K562 (cell line): ENCODE measurements at regions not wholly inside any gene's neighbourhood (a gene's known extent, or its start where the extent isn't known, plus 50 kb on each side); places are given as distances from the start of the nearest gene placed in this dataset.

ENCODE experiments used
- ATAC-seq: fragments of 200-7000 bp; cut with Tn5 transposase; 3 replicates; pipeline ENCODE4 v1.9.1; 2020; ENCODE audit warnings: moderate library complexity
- BruUV-seq: library from RNA; stranded (reverse); fragments of 400-500 nt; replicated peaks from 2 replicates; lab custom pipeline; 2021; lab: Mats Ljungman, UMichigan
- CTCF ChIA-PET: fragments of 300-600 bp; formaldehyde crosslinking; extraction: SDS; loops from one replicate; lab custom pipeline; 2021; ENCODE audit warnings: low intra/inter-chr PET ratio; lab: Yijun Ruan, JAX
- POLR2A ChIA-PET: fragments of 300-600, 350-650 bp; sonication (Branson Sonifier 250); formaldehyde crosslinking; extraction: SDS; loops from one replicate; lab custom pipeline; 2021; ENCODE audit warnings: antibody characterized with exemption, inconsistent platforms; lab: Yijun Ruan, JAX
- DNase-seq, 4 experiments: peaks; one replicate each; pipeline versions ENCODE4 v3.0.0 to v3.0.0-alpha.2; 2011 to 2018; ENCODE audit warnings: low spot score in 3 of 4, mixed read lengths in 3 of 4; ENCODE audit errors: extremely low read depth in 1 of 4
- FAIRE-seq: peaks from 2 replicates; lab custom pipeline; 2011; peaks lifted over from hg19 to GRCh38; lab: Jason Lieb, UNC
- H2AFZ ChIP-seq: 2 replicates; pipeline ENCODE4 v1.6.0; 2011; ENCODE audit warnings: low read depth, low read length, control low read depth, inconsistent platforms
- H3K27ac ChIP-seq: fragments of 200-600 bp; 3 replicates; pipeline ENCODE4 v1.8.0; 2011; ENCODE audit warnings: low read depth, mild to moderate bottlenecking, control low read depth, inconsistent platforms, low read length, moderate library complexity, mixed read lengths; ENCODE audit errors: extremely low read depth
- H3K27me3 ChIP-seq, 2 experiments: fragments of 300-600 bp in 1 of 2; 2 replicates in 1 of 2; 3 replicates in 1 of 2; pipeline versions ENCODE4 v1.6.0 to v1.8.0; 2011; ENCODE audit warnings: inconsistent platforms in 2 of 2, low read length in 2 of 2, mild to moderate bottlenecking in 1 of 2, mixed read lengths in 1 of 2, moderate library complexity in 1 of 2; ENCODE audit not compliant: control insufficient read depth in 2 of 2, insufficient read depth in 2 of 2
- H3K36me3 ChIP-seq: fragments of 300-600 bp; 3 replicates; pipeline ENCODE4 v1.8.0; 2011; ENCODE audit warnings: mild to moderate bottlenecking, low read length, inconsistent platforms; ENCODE audit not compliant: control insufficient read depth, insufficient read depth
- H3K4me1 ChIP-seq, 2 experiments: fragments of 200-600 bp in 1 of 2; replicated peaks in 1 of 2; 2 replicates in 1 of 2; 3 replicates in 1 of 2; pipeline versions ENCODE4 v1.5.1 to v1.8.0; 2011; ENCODE audit warnings: inconsistent platforms in 2 of 2, low read length in 2 of 2, mild to moderate bottlenecking in 1 of 2, mixed read lengths in 1 of 2, moderate library complexity in 1 of 2; ENCODE audit not compliant: control insufficient read depth in 2 of 2, insufficient read depth in 2 of 2
- H3K4me2 ChIP-seq: 2 replicates; pipeline ENCODE4 v1.6.1; 2011; ENCODE audit warnings: low read length, control low read depth, inconsistent platforms, mixed read lengths; ENCODE audit not compliant: insufficient read depth
- H3K4me3 ChIP-seq: fragments of 200-600 bp; sonication (generic), shearing (Covaris generic); 2 replicates; pipeline ENCODE4 v1.5.1; 2016; ENCODE audit warnings: control low read depth, inconsistent platforms
- H3K79me2 ChIP-seq: fragments of 200-600 bp; 3 replicates; pipeline ENCODE4 v1.8.0; 2011; ENCODE audit warnings: low read length, inconsistent platforms; ENCODE audit not compliant: control insufficient read depth, insufficient read depth
- H3K9ac ChIP-seq, 2 experiments: 2 replicates each; pipeline versions ENCODE4 v1.6.0 to v1.6.1; 2011; ENCODE audit warnings: low read depth in 2 of 2, low read length in 2 of 2, control low read depth in 1 of 2, inconsistent platforms in 1 of 2, mild to moderate bottlenecking in 1 of 2, mixed read lengths in 1 of 2; ENCODE audit not compliant: insufficient read depth in 1 of 2
- H3K9me1 ChIP-seq: one replicate; pipeline ENCODE4 v1.6.0; 2011; ENCODE audit warnings: inconsistent platforms, mild to moderate bottlenecking, low read length, moderate library complexity; ENCODE audit not compliant: control insufficient read depth, insufficient read depth
- H3K9me3 ChIP-seq: replicated peaks from 2 replicates; pipeline ENCODE4 v1.5.1; 2011; ENCODE audit warnings: low read depth, low read length, inconsistent platforms; ENCODE audit not compliant: control insufficient read depth, insufficient read depth
- H4K20me1 ChIP-seq: replicated peaks from 2 replicates; pipeline ENCODE4 v1.6.1; 2011; ENCODE audit warnings: low read length, inconsistent platforms, mixed read lengths; ENCODE audit not compliant: control insufficient read depth, insufficient read depth
- CXXC5 ChIP-seq: fragments of 250-450 bp; sonication (Bioruptor Pico); IDR thresholded peaks from 2 replicates; pipeline ENCODE4 v1.8.0; 2022; ENCODE audit warnings: inconsistent platforms, mild to moderate bottlenecking, moderate library complexity
- FOXJ3 ChIP-seq: sonication (generic); formaldehyde crosslinking; IDR thresholded peaks from 2 replicates; pipeline ENCODE4 v1.4.0; 2020; ENCODE audit warnings: mild to moderate bottlenecking, missing genetic modification reagents
- GABPB1 ChIP-seq: sonication (generic); formaldehyde crosslinking; IDR thresholded peaks from 2 replicates; pipeline ENCODE4 v1.8.0; 2022; ENCODE audit warnings: mild to moderate bottlenecking, missing genetic modification reagents
- HOXB6 ChIP-seq: fragments of 250-450 bp; sonication (Bioruptor Pico); IDR thresholded peaks from 2 replicates; pipeline ENCODE4 v1.5.1; 2022; ENCODE audit warnings: mild to moderate bottlenecking, borderline replicate concordance
- IRF1 ChIP-seq: sonication (generic); formaldehyde crosslinking; IDR thresholded peaks from 2 replicates; pipeline ENCODE4 v1.8.0; 2022; ENCODE audit warnings: missing genetic modification reagents, mild to moderate bottlenecking, borderline replicate concordance
- MYNN ChIP-seq, 2 experiments: sonication (generic); formaldehyde crosslinking in 1 of 2; IDR thresholded peaks; 2 replicates each; pipeline versions ENCODE4 v1.5.0 to v1.6.1; 2016 to 2020; ENCODE audit warnings: antibody characterized with exemption in 1 of 2, missing genetic modification reagents in 1 of 2
- SUPT5H ChIP-seq: fragments of 450-650 bp; IDR thresholded peaks from 2 replicates; pipeline ENCODE4 v1.6.1; 2016
- THRB ChIP-seq: fragments of 450-650 bp; formaldehyde crosslinking; conservative IDR thresholded peaks from 2 replicates; pipeline ENCODE4 v1.4.0; 2022; ENCODE audit warnings: mild to moderate bottlenecking, missing genetic modification characterization
- WHSC1 ChIP-seq: IDR thresholded peaks from one replicate; pipeline ENCODE4 v1.6.1; 2012; ENCODE audit warnings: low read length, control low read depth, inconsistent platforms
- WGBS: fragments of 100-300 bp; shearing (Covaris generic); methylation state at CpG from one replicate; pipeline ENCODE4 v1.1.6; 2016; ENCODE audit warnings: low coverage, mixed read lengths; ENCODE audit not compliant: insufficient coverage; ENCODE audit errors: missing lambda C conversion rate; 5-methylcytosine and 5-hydroxymethylcytosine counted together
- in situ Hi-C: fragments of 300-500 bp; cut with MboI; formaldehyde crosslinking; loops from 4 replicates; pipeline ENCODE4 v1.15.0; 2018; ENCODE audit warnings: inconsistent platforms, mixed read lengths
- intact Hi-C: fragments of 100-400 bp; cut with micrococcal nuclease; formaldehyde crosslinking; loops from 2 replicates; pipeline ENCODE4 v1.14.2; 2022

- BruUV-seq, result no TSS peak
- Histone ChIP-seq H3K9ac (no peak overlapping the region), H4K20me1 (no peaks in the 10 kb centered on the region), H3K27me3 (no peaks in the 10 kb centered on the region), H3K9me3 (no peaks in the 10 kb centered on the region; the same call in 1 of the 2 replicates), H3K4me1 (no peaks in the 10 kb centered on the region), H3K9me1 (no peaks in the 10 kb centered on the region), H3K27ac (no peak overlapping the region), H3K4me2 (no peak overlapping the region), H3K36me3 (no peaks in the 10 kb centered on the region), H3K79me2 (no peaks in the 10 kb centered on the region), H2AFZ (no peak overlapping the region), H3K4me3 (no peak overlapping the region)
- 0% methylated on average over 1 of the region's 1 CpG for WGBS
- CTCF ChIA-PET, result no interaction called here
- DNase-seq, result no peak
- no peak for FAIRE-seq
- no peak for ATAC-seq
- in situ Hi-C loops (no loop called here), intact Hi-C loops (no loop called here)
- TF ChIP-seq SUPT5H (no peak), MYNN (IDR thresholded peaks at IDR 0.05) (no peak), MYNN (CRISPR knock-in tag; IDR thresholded peaks at IDR 0.05) (no peak), CXXC5 (no peak), HOXB6 (CRISPR knock-in tag) (no peak), THRB (CRISPR knock-in tag) (no peak), WHSC1 (no peak), FOXJ3 (CRISPR knock-in tag) (no peak), IRF1 (CRISPR knock-in tag) (no peak), GABPB1 (CRISPR knock-in tag) (no peak)
- POLR2A ChIA-PET, result no interaction called here
Observed at GRCh38 chr1:82405333-82405732, 604.6 kb downstream of the ADGRL2 start.
